ENCODE measurements at regions not wholly inside any gene's neighbourhood (a gene's known extent, or its start where the extent isn't known, plus 50 kb on each side); places are given as distances from the start of the nearest gene placed in this dataset.

DNA sequence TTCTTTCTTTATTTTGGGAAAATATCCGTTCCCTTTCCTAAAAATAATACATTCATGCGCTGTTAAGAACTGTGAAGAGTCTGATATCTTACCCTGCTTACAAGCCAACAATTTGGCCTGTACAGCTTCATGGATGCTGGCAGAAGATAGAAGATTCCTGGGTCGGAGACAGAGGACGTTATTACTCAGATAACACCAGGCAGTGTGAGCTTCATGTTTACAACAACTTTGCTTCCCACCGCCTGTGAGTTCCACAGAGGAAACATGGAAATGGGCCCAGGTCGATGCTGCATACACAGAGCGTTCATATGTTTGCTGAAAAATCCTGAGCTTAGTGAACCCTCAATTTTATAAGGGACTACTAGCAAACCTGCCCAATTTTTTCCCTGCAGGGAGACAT is 705.6 kb upstream of the SEL1L start:
- TF ChIP-seq, protein P1, sequence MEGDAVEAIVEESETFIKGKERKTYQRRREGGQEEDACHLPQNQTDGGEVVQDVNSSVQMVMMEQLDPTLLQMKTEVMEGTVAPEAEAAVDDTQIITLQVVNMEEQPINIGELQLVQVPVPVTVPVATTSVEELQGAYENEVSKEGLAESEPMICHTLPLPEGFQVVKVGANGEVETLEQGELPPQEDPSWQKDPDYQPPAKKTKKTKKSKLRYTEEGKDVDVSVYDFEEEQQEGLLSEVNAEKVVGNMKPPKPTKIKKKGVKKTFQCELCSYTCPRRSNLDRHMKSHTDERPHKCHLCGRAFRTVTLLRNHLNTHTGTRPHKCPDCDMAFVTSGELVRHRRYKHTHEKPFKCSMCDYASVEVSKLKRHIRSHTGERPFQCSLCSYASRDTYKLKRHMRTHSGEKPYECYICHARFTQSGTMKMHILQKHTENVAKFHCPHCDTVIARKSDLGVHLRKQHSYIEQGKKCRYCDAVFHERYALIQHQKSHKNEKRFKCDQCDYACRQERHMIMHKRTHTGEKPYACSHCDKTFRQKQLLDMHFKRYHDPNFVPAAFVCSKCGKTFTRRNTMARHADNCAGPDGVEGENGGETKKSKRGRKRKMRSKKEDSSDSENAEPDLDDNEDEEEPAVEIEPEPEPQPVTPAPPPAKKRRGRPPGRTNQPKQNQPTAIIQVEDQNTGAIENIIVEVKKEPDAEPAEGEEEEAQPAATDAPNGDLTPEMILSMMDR (IDR thresholded peaks at IDR 0.05), result no peak
- TF ChIP-seq POLR2A (IDR thresholded peaks at IDR 0.05) (no peak), POLR2AphosphoS5 (IDR thresholded peaks at IDR 0.05; ENCODE audit: insufficient read depth in 1 of 2, low read depth in 1 of 2) (no peak)

Measured in vagina (tissue), 2 donors.